OCI-LY1 (cell line): ENCODE measurements at regions not wholly inside any gene's neighbourhood (a gene's known extent, or its start where the extent isn't known, plus 50 kb on each side); places are given as distances from the start of the nearest gene placed in this dataset.

Source experiments
- H2AFZ ChIP-seq: fragments of 200-600 bp; sonication (generic), shearing (Covaris generic); 2 replicates; pipeline ENCODE4 v1.6.0; 2014; ENCODE audit warnings: antibody characterized with exemption, mild to moderate bottlenecking, low read length
- H3F3A ChIP-seq: fragments of 200-600 bp; sonication (generic), shearing (Covaris generic); 2 replicates; pipeline ENCODE4 v1.6.0; 2014; ENCODE audit warnings: mild to moderate bottlenecking, antibody characterized with exemption, low read length, moderate library complexity; ENCODE audit not compliant: insufficient read depth
- H3K27ac ChIP-seq: fragments of 200-600 bp; sonication (generic); 2 replicates; pipeline ENCODE4 v1.5.1; 2014; ENCODE audit warnings: low read length, mixed run types, mild to moderate bottlenecking, low read depth; ENCODE audit not compliant: poor library complexity, severe bottlenecking
- H3K27me3 ChIP-seq: fragments of 200-600 bp; sonication (generic); 2 replicates; pipeline ENCODE4 v1.6.0; 2014; ENCODE audit warnings: antibody characterized with exemption, mild to moderate bottlenecking, low read length, moderate library complexity; ENCODE audit not compliant: insufficient read depth
- H3K36me3 ChIP-seq: fragments of 200-600 bp; sonication (generic); 2 replicates; pipeline ENCODE4 v1.6.1; 2014; ENCODE audit warnings: mild to moderate bottlenecking, antibody characterized with exemption, low read length, moderate library complexity, mixed read lengths; ENCODE audit not compliant: insufficient read depth
- H3K4me1 ChIP-seq: fragments of 200-600 bp; sonication (generic); 2 replicates; pipeline ENCODE4 v1.5.1; 2014; ENCODE audit warnings: mild to moderate bottlenecking, low read length, moderate library complexity; ENCODE audit not compliant: insufficient read depth, severe bottlenecking
- H3K4me2 ChIP-seq: fragments of 200-600 bp; sonication (generic), shearing (Covaris generic); 2 replicates; pipeline ENCODE4 v1.6.1; 2014; ENCODE audit warnings: low read length
- H3K4me3 ChIP-seq: fragments of 200-600 bp; sonication (generic); 2 replicates; pipeline ENCODE4 v1.5.1; 2014; ENCODE audit warnings: low read length, low read depth, mild to moderate bottlenecking, mixed read lengths; ENCODE audit not compliant: poor library complexity, severe bottlenecking
- H3K79me2 ChIP-seq: fragments of 200-600 bp; shearing (Covaris generic); 2 replicates; pipeline ENCODE4 v1.6.1; 2016; ENCODE audit warnings: mixed run types, low read length, mixed read lengths; ENCODE audit not compliant: insufficient read depth
- H3K9ac ChIP-seq: fragments of 200-600 bp; sonication (generic), shearing (Covaris generic); 2 replicates; pipeline ENCODE4 v1.6.1; 2014; ENCODE audit warnings: mild to moderate bottlenecking, low read length, mixed read lengths
- H3K9me2 ChIP-seq: fragments of 200-600 bp; sonication (generic), shearing (Covaris generic); 2 replicates; pipeline ENCODE4 v1.6.1; 2014; ENCODE audit warnings: low read depth, mild to moderate bottlenecking, low read length, mixed read lengths
- H3K9me3 ChIP-seq: fragments of 200-600 bp; shearing (Covaris generic); 2 replicates; pipeline ENCODE4 v1.6.1; 2014; ENCODE audit warnings: low read length, mixed read lengths
- H4K20me1 ChIP-seq: fragments of 200-600 bp; sonication (generic), shearing (Covaris generic); 2 replicates; pipeline ENCODE4 v1.6.0; 2016; ENCODE audit warnings: mild to moderate bottlenecking, low read length; ENCODE audit not compliant: insufficient read depth
- CTCF ChIP-seq: fragments of 200-600 bp; sonication (generic), shearing (Covaris generic); IDR thresholded peaks from 2 replicates; pipeline ENCODE4 v1.5.1; 2017; ENCODE audit warnings: mild to moderate bottlenecking, antibody characterized with exemption, low read length, moderate library complexity, mixed read lengths
- EZH2 ChIP-seq: fragments of 200-600 bp; sonication (generic), shearing (Covaris generic); IDR thresholded peaks from 2 replicates; pipeline ENCODE4 v1.8.0; 2017; ENCODE audit warnings: borderline replicate concordance, mixed run types, mild to moderate bottlenecking, antibody characterized with exemption, low read length, moderate library complexity, mixed read lengths

- Histone ChIP-seq H2AFZ (no peak overlapping the region), H3K9me3 (0 out of 2 replicates have a peak, but pooled peaks cover 5% of the 10 kb centered on the region), H3K27me3 (no peaks in the 10 kb centered on the region), H3K4me1 (no peaks in the 10 kb centered on the region), H4K20me1 (no peaks in the 10 kb centered on the region), H3K4me2 (no peak overlapping the region), H3K36me3 (no peaks in the 10 kb centered on the region), H3F3A (no peaks in the 10 kb centered on the region), H3K9ac (no peak overlapping the region), H3K9me2 (no peaks in the 10 kb centered on the region), H3K4me3 (no peak overlapping the region), H3K79me2 (no peaks in the 10 kb centered on the region), H3K27ac (no peak overlapping the region)
- TF ChIP-seq CTCF (no peak), EZH2 (no peak)
These were observed 168.4 kb upstream of the WSCD1 start for GRCh38 chr17:5901731-5902130.

GRCh38 chr17:5902181-5903140 lies 167.7 kb upstream of the WSCD1 start:
- Histone ChIP-seq H3K9me3 (0 out of 2 replicates have a peak, but pooled peaks cover 5% of the 10 kb centered on the region), H3K9me2 (no peaks in the 10 kb centered on the region), H3K27me3 (no peaks in the 10 kb centered on the region), H4K20me1 (no peaks in the 10 kb centered on the region), H3K27ac (no peak overlapping the region), H3K36me3 (no peaks in the 10 kb centered on the region), H3K4me3 (no peak overlapping the region), H3K9ac (no peak overlapping the region), H3K4me2 (no peak overlapping the region), H3K4me1 (no peaks in the 10 kb centered on the region), H3K79me2 (no peaks in the 10 kb centered on the region), H3F3A (no peaks in the 10 kb centered on the region), H2AFZ (no peak overlapping the region)
- TF ChIP-seq EZH2 (no peak), CTCF (no peak)

GRCh38 chr17:5911919-5912318 lies 158.3 kb upstream of the WSCD1 start:
- H3K9me3 ChIP-seq, result no peaks in the 10 kb centered on the region
- H3K4me3 ChIP-seq, result no peak overlapping the region
- no peak overlapping the region for H2AFZ ChIP-seq
- no peaks in the 10 kb centered on the region for H3K4me1 ChIP-seq
- no peaks in the 10 kb centered on the region for H3K9me2 ChIP-seq
- TF ChIP-seq EZH2 (no peak), CTCF (no peak)
- H3K27me3 ChIP-seq, result no peaks in the 10 kb centered on the region
- no peaks in the 10 kb centered on the region for H3K79me2 ChIP-seq
- no peaks in the 10 kb centered on the region for H3F3A ChIP-seq
- H3K4me2 ChIP-seq, result no peak overlapping the region
- H4K20me1 ChIP-seq, result no peaks in the 10 kb centered on the region
- H3K9ac ChIP-seq, result no peak overlapping the region
- no peak overlapping the region for H3K27ac ChIP-seq
- no peaks in the 10 kb centered on the region for H3K36me3 ChIP-seq
